H9 (cell line): ENCODE measurements at regions not wholly inside any gene's neighbourhood (a gene's known extent, or its start where the extent isn't known, plus 50 kb on each side); places are given as distances from the start of the nearest gene placed in this dataset.

ENCODE experiments used
- DNase-seq: peaks from one replicate; pipeline ENCODE4 v3.0.0-alpha.2; 2017
- H2AFZ ChIP-seq: one replicate; pipeline ENCODE4 v1.6.1; 2013; ENCODE audit warnings: mild to moderate bottlenecking, low read length, control low read depth, moderate library complexity
- H2AK5ac ChIP-seq: 2 replicates; pipeline ENCODE4 v1.6.1; 2013; ENCODE audit warnings: low read length, control low read depth, mixed read lengths; ENCODE audit not compliant: insufficient read length
- H2BK120ac ChIP-seq: one replicate; pipeline ENCODE4 v1.6.1; 2013; ENCODE audit warnings: low read depth, mild to moderate bottlenecking, low read length, control low read depth, inconsistent platforms; ENCODE audit not compliant: poor library complexity, severe bottlenecking
- H2BK12ac ChIP-seq: 2 replicates; pipeline ENCODE4 v1.6.1; 2013; ENCODE audit warnings: low read length, control low read depth, mixed read lengths, low read depth; ENCODE audit not compliant: insufficient read length
- H2BK15ac ChIP-seq: 2 replicates; pipeline ENCODE4 v1.6.1; 2013; ENCODE audit warnings: low read depth, low read length, control low read depth
- H2BK20ac ChIP-seq: one replicate; pipeline ENCODE4 v1.6.1; 2013; ENCODE audit warnings: low read depth, mild to moderate bottlenecking, low read length, control low read depth, inconsistent platforms; ENCODE audit not compliant: poor library complexity, severe bottlenecking
- H2BK5ac ChIP-seq: 2 replicates; pipeline ENCODE4 v1.6.1; 2013; ENCODE audit warnings: low read length, control low read depth, mixed read lengths; ENCODE audit not compliant: insufficient read length
- H3K14ac ChIP-seq: 2 replicates; pipeline ENCODE4 v1.6.1; 2013; ENCODE audit warnings: low read length, control low read depth; ENCODE audit not compliant: insufficient read depth
- H3K18ac ChIP-seq: 2 replicates; pipeline ENCODE4 v1.6.1; 2013; ENCODE audit warnings: low read depth, mild to moderate bottlenecking, mixed read lengths, low read length, control low read depth; ENCODE audit not compliant: insufficient read length
- H3K23ac ChIP-seq: 2 replicates; pipeline ENCODE4 v1.6.1; 2013; ENCODE audit warnings: low read length, control low read depth, mixed read lengths, low read depth; ENCODE audit not compliant: insufficient read length
- H3K23me2 ChIP-seq: 2 replicates; pipeline ENCODE4 v1.6.1; 2013; ENCODE audit warnings: low read depth, mild to moderate bottlenecking, mixed read lengths, low read length, control low read depth; ENCODE audit not compliant: insufficient read length, poor library complexity, severe bottlenecking
- H3K27ac ChIP-seq: 2 replicates; pipeline ENCODE4 v1.5.1; 2013; ENCODE audit warnings: low read length, control low read depth, mixed read lengths, low read depth; ENCODE audit not compliant: insufficient read length
- H3K27me3 ChIP-seq: 2 replicates; pipeline ENCODE4 v1.6.1; 2013; ENCODE audit warnings: low read length, control low read depth, inconsistent platforms; ENCODE audit not compliant: insufficient read depth
- H3K4ac ChIP-seq: 2 replicates; pipeline ENCODE4 v1.6.1; 2013; ENCODE audit warnings: low read depth, mild to moderate bottlenecking, control low read depth, inconsistent platforms, low read length, moderate library complexity
- H3K4me1 ChIP-seq: 2 replicates; pipeline ENCODE4 v1.6.1; 2013; ENCODE audit warnings: low read length, control low read depth, inconsistent platforms; ENCODE audit not compliant: insufficient read depth
- H3K4me2 ChIP-seq: 2 replicates; pipeline ENCODE4 v1.6.1; 2013; ENCODE audit warnings: low read length, control low read depth, mixed read lengths; ENCODE audit not compliant: insufficient read length, insufficient read depth
- H3K56ac ChIP-seq: 2 replicates; pipeline ENCODE4 v1.6.1; 2013; ENCODE audit warnings: low read depth, mild to moderate bottlenecking, mixed read lengths, low read length, control low read depth; ENCODE audit not compliant: insufficient read length
- H3K79me1 ChIP-seq: 2 replicates; pipeline ENCODE4 v1.6.1; 2013; ENCODE audit warnings: low read depth, mild to moderate bottlenecking, moderate library complexity, low read length, control low read depth, inconsistent platforms; ENCODE audit not compliant: insufficient read depth, poor library complexity, severe bottlenecking
- H3K79me2 ChIP-seq: 2 replicates; pipeline ENCODE4 v1.6.1; 2013; ENCODE audit warnings: low read length, control low read depth, inconsistent platforms; ENCODE audit not compliant: insufficient read depth
- H3K9ac ChIP-seq: 2 replicates; pipeline ENCODE4 v1.6.1; 2013; ENCODE audit warnings: low read length, control low read depth, mixed read lengths; ENCODE audit not compliant: insufficient read length; ENCODE audit errors: extremely low read depth
- H3K9me3 ChIP-seq: one replicate; pipeline ENCODE4 v1.6.1; 2013; ENCODE audit warnings: low read depth, low read length, inconsistent platforms; ENCODE audit not compliant: control insufficient read depth
- H3T11ph ChIP-seq: one replicate; pipeline ENCODE4 v1.6.1; 2013; ENCODE audit warnings: mild to moderate bottlenecking, low read length, control low read depth, inconsistent platforms
- H4K20me1 ChIP-seq: one replicate; pipeline ENCODE4 v1.6.1; 2013; ENCODE audit not compliant: control insufficient read depth, insufficient read length, insufficient read depth
- H4K5ac ChIP-seq: 2 replicates; pipeline ENCODE4 v1.6.1; 2013; ENCODE audit warnings: low read depth, mild to moderate bottlenecking, mixed read lengths, low read length, control low read depth; ENCODE audit not compliant: insufficient read length
- H4K8ac ChIP-seq: replicated peaks from 2 replicates; pipeline ENCODE4 v1.6.1; 2013; ENCODE audit warnings: low read length, control low read depth, mixed read lengths, low read depth; ENCODE audit not compliant: insufficient read length
- H4K91ac ChIP-seq: 2 replicates; pipeline ENCODE4 v1.6.1; 2013; ENCODE audit warnings: low read depth, mild to moderate bottlenecking, moderate library complexity, mixed read lengths, low read length, control low read depth; ENCODE audit not compliant: insufficient read length
- H3K27ac Mint-ChIP-seq, 3 experiments: 2 replicates in 2 of 3; 3 replicates in 1 of 3; pipeline ENCODE4 v1.8.0; 2020 to 2021; ENCODE audit warnings: mixed read lengths in 3 of 3, mild to moderate bottlenecking in 1 of 3, moderate library complexity in 1 of 3
- H3K27me3 Mint-ChIP-seq: 2 replicates; pipeline ENCODE4 v1.8.0; 2021; ENCODE audit warnings: low read depth, mild to moderate bottlenecking, moderate library complexity, mixed read lengths
- H3K36me3 Mint-ChIP-seq, 3 experiments: 2 replicates in 2 of 3; 3 replicates in 1 of 3; pipeline ENCODE4 v1.8.0; 2020 to 2021; ENCODE audit warnings: low read depth in 3 of 3, mixed read lengths in 3 of 3; ENCODE audit not compliant: insufficient read depth in 1 of 3
- H3K4me1 Mint-ChIP-seq, 2 experiments: 2 replicates each; pipeline ENCODE4 v1.8.0; 2020; ENCODE audit warnings: mixed read lengths in 2 of 2
- H3K4me3 Mint-ChIP-seq, 2 experiments: 2 replicates in 1 of 2; 3 replicates in 1 of 2; pipeline ENCODE4 v1.8.0; 2020 to 2021; ENCODE audit warnings: mild to moderate bottlenecking in 2 of 2, mixed read lengths in 2 of 2, moderate library complexity in 1 of 2
- H3K9me3 Mint-ChIP-seq, 2 experiments: 2 replicates in 1 of 2; 3 replicates in 1 of 2; pipeline ENCODE4 v1.8.0; 2020; ENCODE audit warnings: mild to moderate bottlenecking in 2 of 2, mixed read lengths in 2 of 2, moderate library complexity in 1 of 2
- CTCF ChIP-seq: fragments of 200-600 bp; sonication (generic); conservative IDR thresholded peaks from 3 replicates; pipeline ENCODE4 v1.8.0; 2021; ENCODE audit warnings: antibody characterized with exemption, mild to moderate bottlenecking
- WGBS: extraction: QIAGEN DNeasy Blood & Tissue Kit; methylation state at CpG from one replicate; pipeline ENCODE4 v1.1.7; 2013; ENCODE audit warnings: missing lambda C conversion rate, low lambda C conversion rate, mixed read lengths; ENCODE audit not compliant: insufficient read length; ENCODE audit errors: extremely low coverage; 5-methylcytosine and 5-hydroxymethylcytosine counted together

- WGBS, result no CpG with 5 or more reads among the region's 5 CpGs
- peaks cover 23% of the 10 kb centered on the region for H3K27me3 Mint-ChIP-seq
Observed at GRCh38 chr7:149689291-149689721, 84.1 kb downstream of the ZNF467 start.

More at GRCh38 chr7:149689291-149689721, 84.1 kb downstream of the ZNF467 start:
- Histone ChIP-seq H3K27me3 (no peaks in the 10 kb centered on the region), H3K23me2 (no peaks in the 10 kb centered on the region), H3K9ac (no peak overlapping the region), H3K9me3 (no peaks in the 10 kb centered on the region), H4K91ac (no peak overlapping the region), H3K4me2 (no peak overlapping the region), H3K79me1 (no peaks in the 10 kb centered on the region), H2BK20ac (no peak overlapping the region), H3K14ac (no peak overlapping the region), H3T11ph (no peak overlapping the region), H2AFZ (no peak overlapping the region), H4K5ac (no peak overlapping the region), H2BK5ac (no peak overlapping the region), H2BK12ac (no peak overlapping the region), H4K8ac (no peak overlapping the region), H3K4me1 (no peaks in the 10 kb centered on the region; the same call in 1 of the 2 replicates), H3K4ac (no peak overlapping the region), H2BK15ac (no peak overlapping the region), H3K79me2 (no peaks in the 10 kb centered on the region), H3K23ac (no peak overlapping the region), H4K20me1 (no peaks in the 10 kb centered on the region), H3K18ac (no peak overlapping the region), H2BK120ac (no peak overlapping the region), H2AK5ac (no peak overlapping the region), H3K56ac (no peak overlapping the region), H3K27ac (no peak overlapping the region)
- Mint-ChIP-seq H3K36me3 (no peaks in the 10 kb centered on the region; a peak in 2 of 7 replicates), H3K4me1 (peaks cover 24 to 29% of the 10 kb centered on the region in 2 experiments), H3K4me3 (no peak overlapping the region), H3K27ac (no peak overlapping the region; a peak in 1 of 7 replicates), H3K9me3 (peaks cover 0 to 4% of the 10 kb centered on the region in 2 experiments; a peak in 4 of 5 replicates)
- TF ChIP-seq CTCF, result no peak
- no peak for DNase-seq
